Esophagus muscularis mucosa (tissue), 3 donors: ENCODE measurements at regions not wholly inside any gene's neighbourhood (a gene's known extent, or its start where the extent isn't known, plus 50 kb on each side); places are given as distances from the start of the nearest gene placed in this dataset.

Source experiments
- CTCF ChIP-seq, 3 experiments: fragments of 200-600 bp in 2 of 3; fragments of 450-650 bp in 1 of 3; sonication (generic) in 2 of 3; IDR thresholded peaks; one replicate each; pipeline ENCODE4 v1.5.1; 2017 to 2019; ENCODE audit warnings: antibody characterized with exemption in 3 of 3, mild to moderate bottlenecking in 2 of 3, moderate library complexity in 1 of 3
- POLR2A ChIP-seq: fragments of 450-650 bp; IDR thresholded peaks from one replicate; pipeline ENCODE4 v1.6.1; 2017; ENCODE audit warnings: antibody characterized with exemption, moderate library complexity, mild to moderate bottlenecking, low read depth
- POLR2AphosphoS5 ChIP-seq, 2 donors: sonication (generic); formaldehyde crosslinking; IDR thresholded peaks; one replicate each; pipeline ENCODE4 v1.6.1; 2017; ENCODE audit warnings: antibody characterized with exemption in 2 of 2

GRCh38 chr5:104757915-104758314 is 1195.3 kb upstream of the NUDT12 start:
- TF ChIP-seq POLR2AphosphoS5 (IDR thresholded peaks at IDR 0.05), result no peak
- no peak for TF ChIP-seq CTCF (IDR thresholded peaks at IDR 0.05)
- TF ChIP-seq POLR2A, result no peak
